ENCODE measurements at regions not wholly inside any gene's neighbourhood (a gene's known extent, or its start where the extent isn't known, plus 50 kb on each side); places are given as distances from the start of the nearest gene placed in this dataset.
"Not testable (repeated sequence)": the region's sequence is repeated elsewhere in the genome, so short reads cannot be mapped to it uniquely, and the experiment has no call there.

DNA sequence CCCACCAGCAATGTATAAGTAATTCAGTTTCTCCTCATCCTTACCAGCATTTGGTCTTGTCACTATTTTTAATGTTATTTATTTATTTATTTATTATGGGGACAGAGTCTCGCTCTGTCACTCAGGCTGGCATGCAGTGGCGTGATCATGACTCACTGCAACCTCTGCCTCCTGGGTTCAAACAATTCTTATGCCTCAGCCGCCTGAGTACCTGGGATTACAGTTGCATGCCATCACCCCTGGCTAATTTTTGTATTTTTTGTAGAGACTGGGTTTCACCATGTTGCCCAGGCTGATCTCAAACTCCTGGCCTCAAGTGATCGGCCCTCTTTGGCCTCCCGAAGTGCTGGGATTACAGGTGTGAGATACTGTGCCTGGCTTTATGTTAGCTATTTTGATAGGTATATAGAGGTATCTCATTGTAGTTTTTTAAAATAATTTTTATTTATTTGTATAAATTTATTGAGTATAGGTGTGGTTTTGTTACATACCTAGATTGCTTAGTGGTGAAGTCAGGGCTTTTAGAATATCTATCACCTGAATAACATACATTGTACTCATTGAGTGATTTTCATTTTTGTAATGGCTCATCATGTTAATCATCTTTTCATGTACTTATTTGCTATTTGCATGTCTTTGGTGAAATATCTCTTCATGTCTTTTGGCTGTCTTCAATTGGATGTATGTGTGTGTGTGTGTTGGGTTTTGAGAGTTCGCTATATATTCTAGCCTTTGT, 53.3 kb downstream of the TANC2 start:
- Mint-ChIP-seq H3K4me3 (no peak overlapping the region), H3K9me3 (no peaks in the 10 kb centered on the region), H3K36me3 (ENCODE audit: low read depth) (peaks cover 1% of the 10 kb centered on the region), H3K4me1 (ENCODE audit: low read depth) (no peaks in the 10 kb centered on the region), H3K27me3 (no peaks in the 10 kb centered on the region), H3K27ac (no peak overlapping the region)
- POLR2A ChIA-PET: no interaction called here
- CTCF ChIA-PET: interaction anchor here (1.5 kb wide), 1 partner anchor 13 kb away, joined by 4 read pairs; no protein-coding TSS in a partner anchor
- intact Hi-C loops (cut with micrococcal nuclease): no loop called here
- DNase-seq (no peak), ATAC-seq (no peak)
- TF ChIP-seq, protein P1, sequence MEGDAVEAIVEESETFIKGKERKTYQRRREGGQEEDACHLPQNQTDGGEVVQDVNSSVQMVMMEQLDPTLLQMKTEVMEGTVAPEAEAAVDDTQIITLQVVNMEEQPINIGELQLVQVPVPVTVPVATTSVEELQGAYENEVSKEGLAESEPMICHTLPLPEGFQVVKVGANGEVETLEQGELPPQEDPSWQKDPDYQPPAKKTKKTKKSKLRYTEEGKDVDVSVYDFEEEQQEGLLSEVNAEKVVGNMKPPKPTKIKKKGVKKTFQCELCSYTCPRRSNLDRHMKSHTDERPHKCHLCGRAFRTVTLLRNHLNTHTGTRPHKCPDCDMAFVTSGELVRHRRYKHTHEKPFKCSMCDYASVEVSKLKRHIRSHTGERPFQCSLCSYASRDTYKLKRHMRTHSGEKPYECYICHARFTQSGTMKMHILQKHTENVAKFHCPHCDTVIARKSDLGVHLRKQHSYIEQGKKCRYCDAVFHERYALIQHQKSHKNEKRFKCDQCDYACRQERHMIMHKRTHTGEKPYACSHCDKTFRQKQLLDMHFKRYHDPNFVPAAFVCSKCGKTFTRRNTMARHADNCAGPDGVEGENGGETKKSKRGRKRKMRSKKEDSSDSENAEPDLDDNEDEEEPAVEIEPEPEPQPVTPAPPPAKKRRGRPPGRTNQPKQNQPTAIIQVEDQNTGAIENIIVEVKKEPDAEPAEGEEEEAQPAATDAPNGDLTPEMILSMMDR (IDR thresholded peaks at IDR 0.05): no peak

DNA sequence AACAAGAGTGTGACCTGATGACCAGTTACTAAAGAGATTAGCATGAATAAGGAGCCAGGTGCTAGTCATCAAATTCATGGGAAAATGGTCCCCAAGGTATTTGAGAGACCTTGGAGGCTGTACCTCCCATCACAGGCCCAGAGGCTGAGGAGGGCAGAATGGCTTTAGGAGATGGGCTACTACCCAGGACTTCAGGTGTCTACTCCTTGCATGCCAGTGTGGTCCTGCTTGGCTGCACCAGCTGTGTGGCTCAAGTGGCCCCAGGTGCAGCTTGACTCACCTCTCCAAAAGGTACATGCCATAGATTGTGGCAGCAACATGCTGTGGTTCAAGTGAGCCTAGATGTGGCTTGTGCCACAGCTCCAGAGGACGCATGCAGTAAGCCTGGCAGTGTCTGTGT, 56.5 kb downstream of the TANC2 start:
- H3K27me3 Mint-ChIP-seq: no peaks in the 10 kb centered on the region
- intact Hi-C loops (cut with micrococcal nuclease): no loop called here
- CTCF ChIA-PET: no interaction called here
- H3K36me3 Mint-ChIP-seq (ENCODE audit: low read depth): no peaks in the 10 kb centered on the region
- POLR2A ChIA-PET: interaction anchor here (1.5 kb wide), 1 partner anchor 16 kb away, joined by 3 read pairs; no protein-coding TSS in a partner anchor
- DNase-seq (no peak), ATAC-seq (no peak)
- H3K4me3 Mint-ChIP-seq: no peak overlapping the region
- no peak overlapping the region for H3K27ac Mint-ChIP-seq
- H3K9me3 Mint-ChIP-seq: no peaks in the 10 kb centered on the region
- peaks cover 3% of the 10 kb centered on the region for H3K4me1 Mint-ChIP-seq (ENCODE audit: low read depth)
- TF ChIP-seq, protein P1 (IDR thresholded peaks at IDR 0.05): no peak

DNA sequence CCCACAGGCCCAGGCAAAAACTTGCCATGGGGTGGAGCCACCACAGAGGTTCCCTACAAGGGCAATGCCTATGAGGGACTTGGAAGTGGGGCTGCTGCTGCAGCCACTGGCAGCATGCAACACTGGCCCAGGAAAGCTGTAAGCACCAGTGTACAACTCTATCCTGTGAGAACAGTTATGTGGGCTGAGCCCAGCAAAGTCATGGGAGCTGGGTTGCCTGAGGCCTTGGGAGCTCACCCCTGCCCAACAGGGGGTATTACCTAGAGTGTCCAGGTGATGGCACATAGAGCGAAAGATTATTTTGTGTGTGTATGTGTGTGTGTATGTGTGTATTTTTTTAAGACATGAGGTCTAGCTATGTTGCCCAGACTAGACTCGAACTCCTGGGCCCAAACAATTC, 57.0 kb downstream of the TANC2 start:
- H3K4me3 Mint-ChIP-seq: no peak overlapping the region
- H3K4me1 Mint-ChIP-seq (ENCODE audit: low read depth): peaks cover 3% of the 10 kb centered on the region
- CTCF ChIA-PET: no interaction called here
- H3K9me3 Mint-ChIP-seq: no peaks in the 10 kb centered on the region
- no peak overlapping the region for H3K27ac Mint-ChIP-seq
- DNase-seq (no peak), ATAC-seq (no peak)
- intact Hi-C loops (cut with micrococcal nuclease): no loop called here
- POLR2A ChIA-PET: interaction anchor here (1.5 kb wide), 1 partner anchor 17 kb away, joined by 3 read pairs; no protein-coding TSS in a partner anchor
- no peaks in the 10 kb centered on the region for H3K36me3 Mint-ChIP-seq (ENCODE audit: low read depth)
- H3K27me3 Mint-ChIP-seq: no peaks in the 10 kb centered on the region
- TF ChIP-seq, protein P1 (IDR thresholded peaks at IDR 0.05): no peak

DNA sequence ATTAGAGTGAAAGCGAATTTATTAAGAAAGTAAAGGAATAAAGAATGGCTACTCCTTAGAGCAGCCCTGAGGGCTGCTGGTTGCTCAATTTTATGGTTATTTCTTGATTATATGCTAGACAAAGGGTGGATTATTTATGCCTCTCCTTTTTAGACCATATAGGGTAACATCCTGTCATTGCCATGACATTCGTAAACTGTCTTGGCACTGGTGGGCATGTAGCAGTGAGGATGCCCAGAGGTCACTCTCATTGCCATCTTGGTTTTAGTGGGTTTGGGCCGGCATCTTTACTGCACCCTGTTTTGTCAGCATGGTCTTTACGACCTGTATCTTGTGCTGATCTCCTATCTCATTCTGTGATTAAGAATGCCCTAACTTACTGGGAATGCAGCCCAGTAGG, 58.2 kb downstream of the TANC2 start:
- Mint-ChIP-seq H3K9me3 (no peaks in the 10 kb centered on the region), H3K4me3 (no peak overlapping the region), H3K27ac (no peak overlapping the region), H3K27me3 (no peaks in the 10 kb centered on the region), H3K36me3 (ENCODE audit: low read depth) (no peaks in the 10 kb centered on the region), H3K4me1 (ENCODE audit: low read depth) (peaks cover 3% of the 10 kb centered on the region)
- intact Hi-C loops (cut with micrococcal nuclease): no loop called here
- ChIA-PET CTCF (no interaction called here), POLR2A (no interaction called here)
- TF ChIP-seq, protein P1 (IDR thresholded peaks at IDR 0.05): no peak
- ATAC-seq: no peak
- DNase-seq: no peak

DNA sequence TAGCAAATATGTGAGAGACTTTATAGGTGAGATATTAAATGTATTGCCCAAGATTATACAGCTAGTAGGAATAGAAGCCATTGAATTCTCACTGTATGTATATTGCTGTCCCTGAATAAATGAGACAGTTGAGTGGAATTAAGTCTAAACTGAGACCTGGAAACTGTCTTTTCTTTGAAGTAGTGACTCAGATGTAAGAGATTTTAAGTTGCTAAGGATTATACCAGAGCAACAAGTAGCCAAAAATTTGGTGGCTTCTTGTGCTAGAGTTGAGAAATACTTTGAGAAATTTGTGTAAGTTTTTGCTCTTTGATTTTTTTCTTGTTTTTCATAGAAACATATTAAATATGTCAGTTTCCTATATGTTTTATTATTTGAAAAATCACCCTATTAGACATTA, 58.7 kb downstream of the TANC2 start:
- ATAC-seq (no peak), DNase-seq (no peak)
- POLR2A ChIA-PET: no interaction called here
- Mint-ChIP-seq H3K36me3 (ENCODE audit: low read depth) (no peaks in the 10 kb centered on the region), H3K27ac (no peak overlapping the region), H3K9me3 (no peaks in the 10 kb centered on the region), H3K4me3 (no peak overlapping the region), H3K27me3 (no peaks in the 10 kb centered on the region), H3K4me1 (ENCODE audit: low read depth) (peaks cover 3% of the 10 kb centered on the region)
- TF ChIP-seq, protein P1 (IDR thresholded peaks at IDR 0.05): no peak
- intact Hi-C loops (cut with micrococcal nuclease): no loop called here
- CTCF ChIA-PET: no interaction called here

DNA sequence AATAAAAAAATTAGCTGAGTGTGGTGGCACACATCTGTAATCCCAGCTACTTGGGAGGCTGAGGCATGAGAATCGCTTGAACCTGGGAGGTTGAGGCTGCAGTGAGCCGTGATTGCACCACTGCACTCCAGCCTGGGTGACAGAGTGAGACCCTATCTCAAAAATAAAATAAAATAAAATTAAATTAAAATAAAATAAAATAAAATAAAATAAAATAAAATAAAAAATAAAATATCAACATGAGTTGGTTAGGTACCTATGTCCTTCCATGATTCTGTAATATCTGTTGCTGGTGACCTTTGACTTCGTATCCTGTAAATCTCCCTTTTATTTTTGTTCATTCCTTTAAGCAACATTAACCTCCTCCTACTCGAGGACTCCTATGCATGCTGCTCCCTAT, 59.6 kb downstream of the TANC2 start:
- ATAC-seq; H3K27ac Mint-ChIP-seq; POLR2A ChIA-PET; intact Hi-C loops (cut with micrococcal nuclease); H3K4me3 Mint-ChIP-seq; H3K9me3 Mint-ChIP-seq; H3K4me1 Mint-ChIP-seq (ENCODE audit: low read depth); H3K27me3 Mint-ChIP-seq; DNase-seq; H3K36me3 Mint-ChIP-seq (ENCODE audit: low read depth); CTCF ChIA-PET: not testable (repeated sequence)

Data from activated CD8-positive, alpha-beta T cell treated with anti-CD3 and anti-CD28 coated beads for 36 hours (primary cell).